Fibroblast of skin of right biceps (primary cell): ENCODE measurements at regions not wholly inside any gene's neighbourhood (a gene's known extent, or its start where the extent isn't known, plus 50 kb on each side); places are given as distances from the start of the nearest gene placed in this dataset.
A peak's percentile ranks its signal among the peaks of the same experiment; 100 is the strongest.
"Not testable (repeated sequence)": the region's sequence is repeated elsewhere in the genome, so short reads cannot be mapped to it uniquely, and the experiment has no call there.

Experiments used
- DNase-seq: peaks from one replicate; pipeline ENCODE4 v3.0.0-alpha.2; 2013

DNA sequence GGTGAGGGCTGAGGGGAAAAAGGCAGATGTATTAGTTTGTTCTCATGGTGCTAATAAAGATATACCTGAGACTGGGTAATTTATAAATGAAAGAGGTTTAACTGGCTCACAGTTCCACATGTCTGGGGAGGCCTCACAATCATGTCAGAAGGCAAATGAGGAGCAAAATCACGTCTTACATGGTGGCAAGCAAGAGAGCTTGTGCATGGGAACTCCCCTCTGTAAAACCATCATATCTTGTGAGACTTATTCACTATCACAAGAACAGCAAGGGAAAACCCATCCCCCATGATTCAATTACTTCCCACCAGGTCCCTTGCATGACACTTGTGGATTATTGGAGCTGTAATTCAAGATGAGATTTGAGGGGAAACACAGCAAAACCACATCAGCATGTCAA, 1220.9 kb downstream of the GALC start:
- no peak for DNase-seq

- no peak for DNase-seq
Observed at GRCh38 chr14:86770186-86770585, 1222.8 kb downstream of the GALC start.

- peak; percentile 52 for DNase-seq
Observed at GRCh38 chr14:86766469-86766868, 1226.5 kb downstream of the GALC start.

- DNase-seq = no peak
Observed at GRCh38 chr14:86761611-86762010, 1231.4 kb downstream of the GALC start.

DNA sequence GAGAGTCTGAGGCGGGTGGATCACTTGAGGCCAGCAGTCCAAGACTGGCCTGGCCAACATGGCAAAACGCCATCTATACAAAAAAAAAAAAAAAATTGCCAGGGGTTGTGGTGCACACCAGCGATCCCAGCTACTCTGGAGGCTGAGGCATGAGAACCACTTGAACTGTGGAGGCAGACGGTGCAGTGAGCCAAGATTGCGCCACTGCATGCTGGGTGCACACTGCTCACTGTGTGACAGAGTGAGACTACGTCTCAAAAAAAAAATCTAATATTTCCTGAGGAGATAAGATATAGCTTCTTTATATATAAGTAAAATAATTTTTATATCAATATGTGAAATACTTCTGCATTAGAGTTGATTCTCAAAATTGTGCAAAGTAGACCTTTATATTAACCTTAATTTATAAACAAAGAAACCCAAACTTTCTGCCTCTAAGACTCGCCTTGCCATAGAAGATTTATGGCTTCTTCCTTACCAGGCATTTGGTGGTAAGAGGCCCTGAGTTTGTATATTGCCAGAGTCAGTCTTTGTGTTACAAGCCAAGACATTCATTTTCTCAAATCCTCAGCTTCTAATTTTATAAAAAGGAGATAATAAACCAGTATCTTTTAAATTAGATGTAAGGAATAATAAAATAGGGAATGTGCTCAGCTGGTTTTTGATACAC, 1226.7 kb downstream of the FLRT2 start:
- no peak for DNase-seq

GRCh38 chr14:86750488-86750887, 1220.5 kb downstream of the FLRT2 start:
- DNase-seq = not testable (repeated sequence)

GRCh38 chr14:86739761-86740160, 1209.8 kb downstream of the FLRT2 start:
- no peak for DNase-seq

DNA sequence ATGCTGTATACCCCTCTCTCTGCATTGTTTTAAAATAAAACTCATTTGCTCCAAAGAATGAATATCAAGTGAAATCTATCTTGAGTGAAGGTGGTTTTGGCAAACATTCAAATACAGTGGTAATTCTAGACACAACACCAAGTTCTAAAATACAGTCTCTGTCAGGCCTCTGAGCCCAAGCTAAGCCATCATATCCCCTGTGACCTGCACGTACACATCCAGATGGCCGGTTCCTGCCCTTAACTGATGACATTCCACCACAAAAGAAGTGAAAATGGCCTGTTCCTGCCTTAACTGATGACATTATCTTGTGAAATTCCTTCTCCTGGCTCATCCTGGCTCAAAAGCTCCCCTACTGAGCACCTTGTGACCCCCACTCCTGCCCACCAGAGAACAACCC, 1201.5 kb downstream of the FLRT2 start:
- DNase-seq = not testable (repeated sequence)

DNA sequence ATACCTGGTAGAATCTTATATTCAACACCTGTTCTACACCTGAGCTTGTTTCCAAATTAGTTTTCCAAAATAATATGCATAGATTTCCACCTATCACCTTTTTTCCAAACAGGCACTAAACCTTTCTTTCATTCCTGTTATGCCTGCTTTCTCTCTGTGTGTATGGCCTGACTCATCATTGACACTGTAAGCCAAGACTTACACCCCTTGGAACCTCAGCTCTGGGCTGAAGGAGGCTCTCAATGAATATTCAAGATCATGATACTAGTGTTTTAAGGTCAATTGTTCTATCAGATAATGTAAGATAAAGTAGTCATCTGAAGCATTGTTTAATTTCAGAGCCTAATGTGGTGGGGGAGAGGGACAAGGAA, 1193.3 kb downstream of the FLRT2 start:
- DNase-seq = no peak

DNA sequence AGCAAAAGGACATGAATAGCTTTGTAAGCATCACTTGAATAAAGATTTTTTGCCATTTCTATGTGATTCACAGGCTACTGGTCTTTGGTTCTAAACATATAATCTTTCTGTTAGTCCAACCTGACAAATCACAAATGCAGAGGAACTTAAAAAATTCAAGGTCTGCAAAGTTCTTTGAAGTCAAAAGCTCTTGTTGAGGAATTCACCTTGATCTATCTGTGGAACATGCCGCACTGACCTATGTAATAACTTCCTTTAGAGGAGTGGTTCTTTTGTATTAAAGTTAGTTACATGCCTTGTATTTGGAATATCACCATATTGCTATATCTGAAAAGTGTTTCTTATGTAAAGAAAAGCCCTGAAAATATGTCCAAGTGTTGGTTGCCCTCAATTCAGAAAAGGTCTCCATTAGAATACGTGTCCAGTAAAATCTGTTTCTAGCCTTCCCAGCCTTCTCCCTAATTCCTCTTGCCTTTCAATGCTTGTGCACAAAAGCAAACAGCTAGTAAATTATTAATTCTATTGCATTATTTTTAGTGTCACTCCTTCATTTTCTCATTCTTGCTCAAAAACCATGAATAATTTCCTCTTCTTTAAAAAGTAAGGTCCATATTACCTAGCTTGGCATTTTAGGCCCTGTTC, 1192.8 kb downstream of the FLRT2 start:
- DNase-seq = no peak

DNA sequence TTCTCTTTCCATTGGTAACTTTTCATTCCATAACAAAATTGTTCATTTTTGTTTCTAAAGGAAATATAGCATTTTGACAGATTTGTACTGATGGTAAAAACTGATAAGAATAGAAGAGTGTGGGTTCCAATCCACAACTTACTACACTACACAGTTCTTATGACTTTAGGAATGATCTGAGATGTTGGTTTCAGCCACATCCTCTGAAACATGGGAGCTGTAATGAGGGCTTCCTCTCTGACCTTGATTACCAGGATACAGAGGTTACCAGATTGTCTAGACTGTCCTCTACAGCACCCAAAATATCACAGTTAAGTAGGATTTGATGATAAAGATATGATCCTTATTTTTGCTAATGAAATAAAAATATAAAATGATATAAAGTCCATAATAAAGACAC, 1184.6 kb downstream of the FLRT2 start:
- no peak for DNase-seq

DNA sequence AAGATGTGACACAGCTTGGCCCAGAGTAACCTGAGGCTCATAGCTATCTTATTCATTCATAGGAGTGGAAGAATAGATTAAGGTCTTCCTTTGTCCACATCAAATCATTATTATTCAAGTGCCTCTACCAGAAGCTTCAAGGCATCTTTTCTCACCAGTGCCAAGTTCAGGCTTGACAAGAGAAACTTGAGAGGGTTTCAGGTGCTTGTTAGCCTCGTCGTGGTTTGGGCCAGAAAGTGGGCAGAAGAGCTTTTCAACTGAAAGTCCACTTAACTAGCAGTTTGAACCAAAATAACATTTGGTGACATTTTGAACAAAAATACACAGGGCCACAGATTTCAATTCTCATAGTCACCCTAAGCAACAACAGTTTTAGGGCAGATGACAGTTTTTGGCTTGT, 1184.2 kb downstream of the FLRT2 start:
- DNase-seq = no peak

DNA sequence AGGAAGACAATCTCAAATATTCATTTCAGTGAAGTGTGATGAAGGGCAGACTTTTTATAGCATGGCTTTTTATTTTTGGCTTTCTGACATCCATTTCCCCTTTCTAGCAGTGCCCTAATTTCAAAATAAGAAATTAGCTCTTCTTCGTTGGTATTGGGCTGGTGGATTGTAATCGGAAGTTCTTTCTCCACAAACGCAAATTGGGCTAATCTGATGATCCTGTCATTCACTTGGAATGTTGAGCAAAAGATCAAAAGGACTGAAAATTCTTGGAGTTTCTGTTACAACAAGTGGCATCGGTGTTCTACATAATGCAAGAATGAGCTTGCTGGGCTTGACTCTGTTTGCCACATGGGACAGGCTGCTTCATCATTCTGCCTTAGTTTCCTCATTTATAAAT, 1182.8 kb downstream of the FLRT2 start:
- DNase-seq = peak; percentile 4

DNA sequence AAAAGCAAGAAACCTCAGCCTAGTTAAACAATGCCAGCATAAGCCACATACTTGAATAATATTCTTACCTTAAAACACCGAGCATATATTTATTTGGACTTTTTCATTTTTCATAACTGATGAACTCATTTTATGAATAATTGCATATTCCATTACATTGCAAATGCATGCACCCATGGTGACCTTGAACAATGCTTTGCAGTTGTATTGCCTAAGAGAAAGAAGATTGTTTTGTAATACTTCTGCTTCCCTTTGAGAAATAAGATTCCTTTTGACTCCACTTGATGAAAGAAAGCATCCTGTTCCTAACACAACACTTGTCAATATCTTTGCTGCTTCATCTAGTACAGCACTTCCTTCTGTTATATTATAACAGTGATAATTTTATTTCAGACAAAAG, 1182.2 kb downstream of the FLRT2 start:
- DNase-seq = peak; percentile 7

DNA sequence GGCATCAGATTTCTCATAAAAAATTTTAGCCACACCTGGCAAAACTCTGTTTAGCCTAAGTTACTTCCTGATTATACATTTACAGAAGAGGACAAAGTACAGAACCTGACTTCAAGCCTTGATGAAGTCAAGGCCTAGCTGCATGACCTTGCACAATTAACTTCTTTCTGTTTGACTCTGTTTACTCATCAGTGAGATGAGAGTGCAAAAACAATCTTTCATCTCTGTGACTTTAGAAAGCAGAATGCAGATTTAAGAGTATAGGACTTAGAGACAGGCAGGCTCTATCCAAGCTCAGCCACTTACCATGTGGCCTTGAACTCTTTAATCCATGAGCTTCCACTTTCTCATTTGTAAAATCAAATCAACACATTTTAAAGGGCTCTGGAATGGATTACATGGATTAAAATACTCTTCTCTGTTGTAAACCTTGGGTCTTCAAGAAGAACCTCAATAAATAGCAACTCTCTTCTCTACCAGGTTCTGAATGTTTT, 1178.9 kb downstream of the FLRT2 start:
- DNase-seq = no peak

DNA sequence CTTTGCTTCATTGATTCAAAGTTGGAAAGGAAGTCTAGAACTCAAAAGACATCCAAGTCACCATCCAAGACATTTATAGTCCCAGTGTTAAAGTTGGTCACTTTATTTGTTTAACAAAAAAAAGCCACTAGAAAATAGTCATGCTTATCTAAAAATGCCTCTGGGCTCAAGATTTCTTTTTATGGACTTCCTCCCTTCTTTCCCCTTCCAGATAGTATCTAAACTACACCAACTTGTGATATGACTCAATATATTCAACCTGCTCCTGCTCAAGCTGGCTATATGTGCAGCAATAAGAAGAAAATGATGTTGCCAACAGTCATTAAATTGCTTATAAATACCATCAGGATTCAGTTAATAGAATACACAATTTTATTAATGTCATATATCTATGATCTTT, 1177.1 kb downstream of the FLRT2 start:
- no peak for DNase-seq

- no peak for DNase-seq
Observed at GRCh38 chr14:86683561-86683960, 1153.6 kb downstream of the FLRT2 start.

- DNase-seq = no peak
Observed at GRCh38 chr14:86675059-86675458, 1145.1 kb downstream of the FLRT2 start.

- no peak for DNase-seq
Observed at GRCh38 chr14:86673523-86673969, 1143.6 kb downstream of the FLRT2 start.

GRCh38 chr14:86672080-86672479, 1142.1 kb downstream of the FLRT2 start:
- peak; percentile 22 for DNase-seq

DNA sequence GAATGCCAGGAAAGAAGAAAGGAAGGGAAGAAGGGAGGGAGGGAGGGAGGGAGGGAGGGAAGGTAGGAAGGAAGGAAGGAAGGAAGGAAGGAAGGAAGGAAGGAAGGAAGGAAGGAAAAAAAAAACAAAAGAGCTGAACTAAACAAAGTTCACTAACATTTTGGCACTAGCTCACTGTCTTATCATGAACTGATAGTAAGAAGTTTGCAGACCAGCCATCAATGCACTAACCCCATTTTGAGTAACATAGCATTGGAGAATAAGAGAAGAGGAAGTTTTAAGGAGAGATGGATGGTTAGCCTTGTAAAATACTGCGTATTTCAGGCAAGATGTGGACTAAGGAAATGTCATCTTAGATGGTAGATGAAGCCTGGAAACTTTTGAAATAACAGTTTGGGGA, 1136.0 kb downstream of the FLRT2 start:
- no peak for DNase-seq

- DNase-seq = no peak
Observed at GRCh38 chr14:86662334-86662733, 1132.4 kb downstream of the FLRT2 start.

- DNase-seq = peak; percentile 45
Observed at GRCh38 chr14:86654558-86655184, 1124.7 kb downstream of the FLRT2 start.

DNA sequence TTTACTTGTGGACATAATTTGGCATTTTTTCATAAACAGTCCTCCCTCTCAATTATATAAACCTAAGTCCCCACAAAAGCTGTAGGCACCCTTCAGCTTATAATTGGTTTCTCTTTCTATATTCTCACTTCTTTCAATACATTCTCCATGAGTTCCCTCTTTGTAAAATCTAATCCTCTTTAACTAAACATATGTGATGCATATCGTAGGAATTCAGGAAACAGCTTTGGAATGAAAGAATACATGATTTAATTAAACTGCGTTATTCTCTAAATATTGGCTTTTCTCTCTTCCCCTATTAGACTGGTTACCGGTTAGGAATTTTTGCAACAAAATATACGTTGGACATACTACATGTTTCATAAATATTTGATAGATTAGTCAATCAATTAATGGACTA, 1122.6 kb downstream of the FLRT2 start:
- peak; percentile 63 for DNase-seq
